Left lung (tissue), 4 donors: ENCODE measurements at regions not wholly inside any gene's neighbourhood (a gene's known extent, or its start where the extent isn't known, plus 50 kb on each side); places are given as distances from the start of the nearest gene placed in this dataset.

Experiments
- ATAC-seq: fragments of 200-7000 bp; cut with Tn5 transposase; one replicate; pipeline ENCODE4 v1.9.1; 2020; ENCODE audit warnings: moderate library complexity
- DNase-seq, 4 donors: peaks; one replicate each; pipeline ENCODE4 v3.0.0-alpha.2; 2013 to 2020
- H3K27ac ChIP-seq, 2 donors: fragments of 200-600 bp; sonication (generic) in 1 of 2; one replicate each; pipeline versions ENCODE4 v1.5.0 to v1.8.0; 2020 to 2021
- H3K27me3 ChIP-seq, 2 donors: fragments of 200-600 bp; sonication (generic) in 1 of 2; one replicate each; pipeline versions ENCODE4 v1.5.0 to v1.8.0; 2020 to 2021
- H3K36me3 ChIP-seq, 2 donors: fragments of 200-600 bp; sonication (generic) in 1 of 2; one replicate each; pipeline versions ENCODE4 v1.5.0 to v1.8.0; 2020 to 2021
- H3K4me1 ChIP-seq, 2 donors: fragments of 200-600 bp; one replicate each; pipeline ENCODE4 v1.8.0; 2021
- H3K4me3 ChIP-seq, 2 donors: fragments of 200-600 bp; sonication (generic) in 1 of 2; one replicate each; pipeline versions ENCODE4 v1.5.0 to v1.8.0; 2020 to 2021; ENCODE audit warnings: mild to moderate bottlenecking in 1 of 2
- H3K9me3 ChIP-seq, 2 donors: fragments of 200-600 bp; sonication (generic) in 1 of 2; one replicate each; pipeline versions ENCODE4 v1.5.0 to v1.8.0; 2020 to 2021
- intact Hi-C, 2 donors: fragments of 100-400 bp; cut with DNase I; formaldehyde crosslinking; loops; one replicate each; pipeline versions ENCODE4 v1.11.2 to v1.14.2; 2022
- TF ChIP-seq, protein P1 (sequence below), 2 donors: fragments of 200-600 bp; sonication (generic) in 1 of 2; IDR thresholded peaks; one replicate each; pipeline versions ENCODE4 v1.5.0 to v1.8.0; 2021; ENCODE audit warnings: antibody characterized with exemption in 2 of 2
- donor health status: DM: no; HTN: yes; CAD: no.
- donor health status: DM: no; HTN: no; CAD: no.

DNA sequence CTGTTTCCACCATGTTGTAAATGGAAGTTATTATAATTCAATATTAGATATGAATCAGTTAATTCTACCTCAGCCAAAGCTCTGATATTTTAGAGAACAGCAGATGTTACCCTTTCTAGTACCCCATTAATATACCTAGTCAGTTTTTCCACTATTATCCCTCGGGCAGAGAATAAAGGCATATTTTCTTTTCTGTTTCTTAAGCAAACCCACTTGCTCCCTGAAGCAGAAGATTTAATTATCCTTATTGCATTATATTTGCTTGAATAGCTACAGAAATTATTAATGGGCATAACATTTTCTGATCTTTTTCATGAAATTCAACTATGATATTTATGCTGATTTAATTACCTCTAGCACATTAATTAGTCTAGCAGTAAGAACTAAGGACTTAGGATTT, 832.9 kb upstream of the FBXO33 start:
- no peaks in the 10 kb centered on the region for H3K9me3 ChIP-seq
- H3K4me3 ChIP-seq: no peak overlapping the region
- intact Hi-C loops: no loop called here
- no peaks in the 10 kb centered on the region for H3K27me3 ChIP-seq
- DNase-seq (no peak), ATAC-seq (no peak)
- H3K4me1 ChIP-seq: no peaks in the 10 kb centered on the region
- H3K36me3 ChIP-seq: no peaks in the 10 kb centered on the region
- TF ChIP-seq, protein P1, sequence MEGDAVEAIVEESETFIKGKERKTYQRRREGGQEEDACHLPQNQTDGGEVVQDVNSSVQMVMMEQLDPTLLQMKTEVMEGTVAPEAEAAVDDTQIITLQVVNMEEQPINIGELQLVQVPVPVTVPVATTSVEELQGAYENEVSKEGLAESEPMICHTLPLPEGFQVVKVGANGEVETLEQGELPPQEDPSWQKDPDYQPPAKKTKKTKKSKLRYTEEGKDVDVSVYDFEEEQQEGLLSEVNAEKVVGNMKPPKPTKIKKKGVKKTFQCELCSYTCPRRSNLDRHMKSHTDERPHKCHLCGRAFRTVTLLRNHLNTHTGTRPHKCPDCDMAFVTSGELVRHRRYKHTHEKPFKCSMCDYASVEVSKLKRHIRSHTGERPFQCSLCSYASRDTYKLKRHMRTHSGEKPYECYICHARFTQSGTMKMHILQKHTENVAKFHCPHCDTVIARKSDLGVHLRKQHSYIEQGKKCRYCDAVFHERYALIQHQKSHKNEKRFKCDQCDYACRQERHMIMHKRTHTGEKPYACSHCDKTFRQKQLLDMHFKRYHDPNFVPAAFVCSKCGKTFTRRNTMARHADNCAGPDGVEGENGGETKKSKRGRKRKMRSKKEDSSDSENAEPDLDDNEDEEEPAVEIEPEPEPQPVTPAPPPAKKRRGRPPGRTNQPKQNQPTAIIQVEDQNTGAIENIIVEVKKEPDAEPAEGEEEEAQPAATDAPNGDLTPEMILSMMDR (IDR thresholded peaks at IDR 0.05): no peak
- no peak overlapping the region for H3K27ac ChIP-seq

DNA sequence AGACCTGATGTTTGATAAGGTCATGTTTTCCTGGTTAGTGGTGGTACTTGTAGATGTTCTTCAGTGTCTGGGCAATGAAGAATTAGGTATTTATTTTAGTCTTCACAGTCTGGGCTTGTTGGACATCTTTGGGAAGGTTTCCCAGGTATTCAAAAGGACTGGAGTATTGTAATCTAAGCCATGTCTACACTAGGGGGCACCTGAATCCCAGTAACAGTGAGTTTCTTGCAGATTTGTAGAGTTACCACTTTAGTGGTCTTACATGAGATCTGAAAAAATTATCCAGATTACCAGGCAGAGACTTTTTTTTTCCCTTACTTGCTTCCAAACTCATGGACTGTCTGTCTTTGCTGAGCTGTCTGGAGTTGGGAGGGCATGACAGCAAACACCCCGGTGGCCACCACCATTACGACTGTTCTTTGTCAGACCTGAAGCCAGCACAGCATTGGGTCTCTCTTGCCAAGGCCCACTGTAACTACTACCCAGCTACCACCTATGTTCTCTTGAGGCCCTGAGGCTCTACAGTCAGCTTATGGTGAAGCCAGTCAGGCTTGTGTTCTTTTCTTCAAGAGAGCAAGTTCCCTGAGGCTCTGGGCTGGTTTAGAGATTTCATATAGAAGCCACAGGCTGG, 820.7 kb upstream of the FBXO33 start:
- TF ChIP-seq, protein P1 (IDR thresholded peaks at IDR 0.05): no peak
- Histone ChIP-seq H3K27me3 (no peaks in the 10 kb centered on the region), H3K4me3 (no peak overlapping the region), H3K27ac (no peak overlapping the region), H3K9me3 (no peaks in the 10 kb centered on the region), H3K4me1 (no peaks in the 10 kb centered on the region), H3K36me3 (no peaks in the 10 kb centered on the region)
- DNase-seq: peak in 1 of 4 donors; percentile 2
- intact Hi-C loops: no loop called here
- ATAC-seq: no peak

DNA sequence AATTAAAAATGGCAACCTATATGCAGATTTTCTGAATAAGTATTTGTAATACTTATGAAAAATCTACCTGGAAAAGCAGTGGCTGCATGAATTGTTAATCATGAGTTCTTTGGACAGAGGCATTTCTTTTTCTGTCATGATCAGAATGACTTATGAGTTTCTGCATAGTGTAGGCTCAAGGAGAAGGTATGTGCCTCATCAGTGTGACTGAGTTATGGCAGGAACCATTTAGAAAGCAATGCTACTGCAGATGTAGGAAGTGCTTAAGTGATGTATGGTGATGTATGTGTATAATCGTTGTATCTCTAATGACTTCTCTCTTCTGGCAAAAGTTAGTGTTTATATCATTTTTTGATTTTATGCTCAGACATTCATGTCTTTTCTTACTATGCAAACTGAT, 816.4 kb upstream of the FBXO33 start:
- H3K27ac ChIP-seq: no peak overlapping the region
- no peaks in the 10 kb centered on the region for H3K27me3 ChIP-seq
- no peaks in the 10 kb centered on the region for H3K4me1 ChIP-seq
- DNase-seq (no peak), ATAC-seq (no peak)
- no peaks in the 10 kb centered on the region for H3K9me3 ChIP-seq
- intact Hi-C loops: no loop called here
- no peaks in the 10 kb centered on the region for H3K36me3 ChIP-seq
- TF ChIP-seq, protein P1 (IDR thresholded peaks at IDR 0.05): no peak
- no peak overlapping the region for H3K4me3 ChIP-seq

- TF ChIP-seq, protein P1 (IDR thresholded peaks at IDR 0.05): no peak
- intact Hi-C loops: no loop called here
- Histone ChIP-seq H3K9me3 (peaks cover 0 to 20% of the 10 kb centered on the region in 2 donors), H3K27me3 (no peaks in the 10 kb centered on the region), H3K4me1 (no peaks in the 10 kb centered on the region), H3K27ac (no peak overlapping the region), H3K4me3 (no peak overlapping the region), H3K36me3 (no peaks in the 10 kb centered on the region)
- DNase-seq: no peak
- no peak for ATAC-seq
These were observed 808.1 kb upstream of the FBXO33 start for GRCh38 chr14:40240245-40240859.

GRCh38 chr14:40232302-40232701, 800.1 kb upstream of the FBXO33 start:
- TF ChIP-seq, protein P1 (IDR thresholded peaks at IDR 0.05): no peak
- Histone ChIP-seq H3K36me3 (no peaks in the 10 kb centered on the region), H3K27me3 (no peaks in the 10 kb centered on the region), H3K27ac (no peak overlapping the region), H3K4me1 (no peaks in the 10 kb centered on the region), H3K4me3 (no peak overlapping the region), H3K9me3 (peaks cover 0 to 16% of the 10 kb centered on the region in 2 donors)
- intact Hi-C loops: no loop called here
- no peak for DNase-seq
- ATAC-seq: no peak
